ENCODE measurements at regions not wholly inside any gene's neighbourhood (a gene's known extent, or its start where the extent isn't known, plus 50 kb on each side); places are given as distances from the start of the nearest gene placed in this dataset.

- DNase-seq: no peak
Observed at GRCh38 chr11:23041001-23041503, 180.8 kb upstream of the CCDC179 start.

- DNase-seq: no peak
Observed at GRCh38 chr11:23058656-23059055, 198.4 kb upstream of the CCDC179 start.

DNA sequence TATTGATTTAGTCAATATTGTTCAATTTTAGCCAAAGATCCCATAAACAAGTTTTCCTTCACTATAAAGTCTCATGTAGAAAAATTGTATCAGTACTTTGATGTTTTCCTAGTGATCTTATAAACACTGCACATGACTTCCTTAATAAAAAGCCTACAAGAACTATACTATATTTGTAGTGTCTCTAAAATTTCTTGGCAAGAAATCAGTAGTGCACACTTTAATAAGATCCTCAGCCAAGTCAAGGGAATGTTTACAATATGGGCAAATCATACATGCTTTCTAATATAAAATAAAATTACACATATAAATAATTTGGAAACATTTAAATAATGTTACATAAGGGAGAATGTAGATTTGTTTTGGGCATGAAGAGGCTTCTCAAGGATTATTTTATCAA is 203.0 kb upstream of the CCDC179 start:
- DNase-seq: no peak

- DNase-seq: no peak
Observed at GRCh38 chr11:23078289-23078971, 218.2 kb upstream of the CCDC179 start.

DNA sequence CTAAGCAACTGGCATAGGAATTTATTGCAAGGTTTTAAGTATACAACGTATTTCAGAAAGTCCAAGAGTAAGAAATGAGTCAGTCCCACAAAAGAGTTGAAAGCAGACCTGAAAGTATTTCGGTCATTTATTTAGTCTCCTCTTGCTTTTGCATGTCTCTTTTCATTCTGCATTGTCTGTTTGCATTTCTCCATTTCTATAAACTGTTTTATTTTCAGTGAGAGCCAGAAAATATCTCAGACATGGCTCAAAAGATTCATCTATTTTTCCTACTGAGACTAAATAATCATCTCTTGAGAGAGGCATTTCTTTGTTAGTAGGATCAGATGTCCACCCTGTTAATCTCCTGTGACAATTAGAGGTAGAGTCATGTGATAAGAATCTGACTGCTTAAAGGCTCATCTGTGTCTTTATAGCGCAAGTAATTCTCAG is 219.1 kb upstream of the CCDC179 start:
- no peak for DNase-seq

DNA sequence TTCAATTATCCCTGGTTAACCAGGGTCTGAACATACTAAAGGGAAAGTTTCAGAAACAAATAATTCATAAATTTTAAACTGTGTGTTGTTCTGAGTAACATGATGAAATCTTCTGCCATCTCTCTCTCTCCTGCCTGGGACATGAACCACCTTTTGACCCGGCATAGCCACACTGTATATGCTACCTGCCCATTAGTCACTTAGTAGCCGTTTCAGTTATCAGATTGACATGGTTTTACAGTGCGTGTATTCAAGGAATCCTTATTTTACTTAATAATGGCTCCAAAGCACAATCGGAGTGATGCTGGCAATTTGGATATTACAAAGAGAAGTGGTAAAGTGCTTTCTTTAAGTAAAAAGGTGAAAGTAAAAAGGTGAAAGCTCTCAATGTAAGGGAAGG is 227.1 kb upstream of the CCDC179 start:
- no peak for DNase-seq

DNA sequence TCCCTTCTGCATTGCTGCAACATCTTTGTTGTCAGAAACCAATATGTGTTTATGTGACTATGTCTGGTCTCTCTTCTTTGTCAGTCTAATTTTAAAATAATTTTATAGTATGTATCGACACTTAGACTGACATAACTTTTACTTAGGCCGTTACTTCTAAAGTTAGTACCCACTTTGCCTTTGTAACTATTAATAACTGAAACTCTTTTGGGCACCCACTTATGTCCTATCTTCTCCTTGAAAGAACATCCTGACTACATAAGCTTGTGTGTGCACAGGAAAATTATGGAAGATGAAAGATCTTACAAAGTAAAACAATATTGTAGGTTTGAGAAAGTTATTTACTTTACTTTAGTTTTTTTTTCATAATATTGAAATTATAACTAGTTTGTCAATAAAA is 230.4 kb upstream of the CCDC179 start:
- DNase-seq: no peak

GRCh38 chr11:23095650-23096189 is 235.4 kb upstream of the CCDC179 start:
- DNase-seq: no peak

DNA sequence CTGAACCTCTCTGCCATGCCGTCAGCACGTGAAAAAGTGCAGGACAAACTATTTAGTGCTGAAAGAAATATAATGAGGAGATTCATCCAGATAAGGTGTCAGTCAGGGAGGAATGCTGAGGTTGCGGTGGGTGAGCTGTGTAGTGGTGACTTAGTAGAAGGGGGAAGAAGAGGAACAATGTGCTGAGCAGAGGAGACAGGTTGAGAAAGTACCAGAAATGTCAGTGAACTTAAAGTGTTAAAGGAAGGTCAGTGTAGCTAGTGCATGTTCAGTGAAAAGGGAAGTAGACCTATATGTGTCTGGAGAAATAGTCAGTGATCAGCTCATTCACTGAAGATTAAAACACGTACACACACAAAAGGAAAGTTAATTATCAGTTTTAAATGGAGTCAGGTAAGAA is 237.6 kb upstream of the CCDC179 start:
- DNase-seq: no peak

DNA sequence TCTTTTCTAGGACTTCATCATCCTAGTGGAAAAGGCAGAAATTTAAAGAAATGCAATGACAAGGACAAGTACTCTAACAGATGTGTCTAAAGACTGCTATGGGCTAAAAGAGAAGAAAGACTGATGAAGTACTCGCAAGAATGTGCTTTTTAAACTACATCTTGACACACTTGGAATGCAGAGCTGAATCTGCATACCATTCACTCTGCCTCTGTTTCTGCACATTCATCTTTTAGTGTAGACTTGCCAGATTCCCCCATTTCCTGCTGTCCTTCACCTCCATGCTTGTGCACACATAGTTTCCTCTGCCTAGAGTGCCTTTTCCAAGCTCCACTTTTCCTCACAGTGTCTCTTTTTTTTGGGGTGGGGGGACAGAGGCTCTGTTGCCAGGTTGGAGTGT is 239.0 kb upstream of the CCDC179 start:
- no peak for DNase-seq

- DNase-seq: no peak
Observed at GRCh38 chr11:23100726-23101125, 240.5 kb upstream of the CCDC179 start.

DNA sequence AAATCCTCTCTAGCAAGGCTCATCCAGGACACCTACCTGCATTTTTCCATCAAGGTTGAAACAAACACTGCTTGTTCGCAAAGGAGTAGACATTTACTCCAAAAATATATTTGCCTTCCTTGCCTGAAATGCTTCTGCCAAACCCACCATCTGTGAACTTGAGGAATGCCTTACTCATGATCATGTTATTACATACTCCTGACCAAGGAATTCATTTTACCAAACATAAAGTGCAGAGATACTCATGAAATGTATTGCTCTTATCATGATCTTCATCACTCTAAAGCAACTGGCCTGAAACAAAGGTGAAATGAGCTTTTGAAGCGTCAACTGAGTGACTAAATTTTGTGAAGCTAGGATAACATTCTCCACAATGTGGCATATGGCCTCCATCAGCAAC is 243.1 kb upstream of the CCDC179 start:
- DNase-seq: no peak

GRCh38 chr11:23111527-23111926 is 251.3 kb upstream of the CCDC179 start:
- no peak for DNase-seq

DNA sequence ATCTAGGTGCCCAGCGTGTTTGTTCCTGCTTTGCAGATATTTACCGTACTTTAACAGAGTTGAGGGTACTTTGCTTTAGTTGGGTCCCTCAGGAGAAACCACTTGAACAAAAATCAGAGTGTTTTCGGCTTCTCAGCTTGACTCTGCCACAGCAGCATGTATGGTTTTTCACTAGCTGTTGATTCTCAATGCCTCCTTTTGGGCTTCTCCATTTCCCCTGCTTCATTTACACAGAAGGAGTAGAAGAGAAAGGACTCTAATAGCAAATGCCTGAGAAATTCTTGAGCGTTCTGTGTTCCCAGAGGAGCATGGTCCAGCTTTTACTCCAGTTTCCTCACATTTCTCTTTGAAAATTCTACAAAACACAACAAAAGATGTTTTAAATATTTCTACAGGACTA is 252.1 kb upstream of the CCDC179 start:
- no peak for DNase-seq

DNA sequence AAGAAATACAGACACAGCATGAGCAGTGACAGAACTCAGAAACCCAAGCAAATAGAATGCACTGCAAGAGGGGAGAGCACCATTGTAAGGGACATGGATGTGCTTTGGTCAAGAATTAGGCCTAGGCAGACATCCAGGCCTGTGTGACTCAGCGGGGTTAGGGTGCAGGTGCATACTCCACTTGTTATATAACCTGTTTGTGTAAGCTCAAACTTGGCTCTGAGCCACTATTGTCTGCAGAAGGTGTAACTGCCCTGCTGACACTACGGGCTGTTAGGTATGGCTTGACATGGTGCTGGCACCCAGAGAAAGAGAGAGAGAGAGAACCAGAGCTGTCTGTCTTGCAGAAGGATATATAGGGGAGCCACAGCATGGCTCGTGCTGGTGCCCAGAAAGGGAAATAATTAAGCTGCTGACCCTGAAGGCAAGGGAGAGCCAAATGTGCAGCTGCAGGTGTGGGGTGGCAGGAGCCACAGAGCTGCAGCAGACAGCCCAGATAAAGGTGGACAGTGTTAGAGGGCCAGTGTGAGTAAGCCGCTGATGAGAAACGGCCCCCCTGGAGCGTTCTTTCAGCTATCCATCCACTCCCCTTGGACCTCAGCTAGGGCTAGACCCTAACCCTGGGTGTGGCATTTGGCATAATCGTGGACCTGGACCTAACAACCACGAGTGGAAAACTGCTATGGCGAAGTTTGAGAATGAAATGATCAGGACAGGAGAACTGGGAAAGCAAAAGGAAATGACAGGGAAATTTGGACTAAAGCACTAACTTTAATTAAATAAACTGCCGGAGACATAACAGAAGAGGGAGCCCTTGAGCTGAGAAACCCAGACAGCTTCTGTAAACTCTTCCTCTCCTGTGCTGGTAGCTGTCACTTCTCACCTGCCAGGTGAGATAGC is 253.0 kb upstream of the CCDC179 start:
- DNase-seq: no peak

- no peak for DNase-seq
Observed at GRCh38 chr11:23113887-23114216, 253.6 kb upstream of the CCDC179 start.

DNA sequence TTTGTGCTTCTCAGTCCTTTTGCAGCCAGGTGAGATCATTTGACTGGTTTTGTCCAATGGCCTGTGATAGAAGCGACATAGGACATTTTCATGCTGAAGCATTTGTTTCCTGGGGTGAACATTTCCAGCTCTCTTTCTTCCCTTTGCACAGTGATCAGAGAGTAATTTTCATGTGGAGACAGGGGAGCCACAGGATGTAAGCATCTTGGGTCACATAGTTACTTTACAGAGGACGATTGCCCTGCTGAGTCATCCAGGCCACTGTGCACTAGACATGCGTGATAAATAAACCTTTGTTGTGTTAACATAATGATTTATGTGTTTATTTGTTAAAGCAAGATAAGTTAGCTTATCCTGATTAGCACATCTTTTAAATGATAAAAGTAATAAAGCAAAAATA is 263.5 kb upstream of the CCDC179 start:
- DNase-seq: no peak

- DNase-seq: no peak
Observed at GRCh38 chr11:23124249-23124648, 264.0 kb upstream of the CCDC179 start.

DNA sequence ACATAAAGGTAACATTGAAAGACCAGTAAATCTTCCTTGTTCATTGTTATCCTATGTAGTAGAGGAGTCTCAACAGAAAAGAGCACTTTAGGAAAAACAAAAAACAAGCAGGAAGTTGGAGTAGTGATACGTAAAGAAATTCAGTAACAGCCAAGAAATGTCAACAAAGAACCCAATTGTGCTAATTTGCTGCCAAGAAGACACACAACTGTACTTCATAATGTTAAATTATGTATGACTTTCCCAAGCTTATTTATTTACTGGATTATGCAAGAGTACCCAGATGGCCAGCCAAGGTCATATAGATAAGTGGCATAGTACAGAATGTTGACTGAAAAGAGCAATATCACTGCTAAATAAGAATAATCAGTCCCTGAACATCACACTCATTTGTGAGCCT is 264.7 kb upstream of the CCDC179 start:
- DNase-seq: no peak

DNA sequence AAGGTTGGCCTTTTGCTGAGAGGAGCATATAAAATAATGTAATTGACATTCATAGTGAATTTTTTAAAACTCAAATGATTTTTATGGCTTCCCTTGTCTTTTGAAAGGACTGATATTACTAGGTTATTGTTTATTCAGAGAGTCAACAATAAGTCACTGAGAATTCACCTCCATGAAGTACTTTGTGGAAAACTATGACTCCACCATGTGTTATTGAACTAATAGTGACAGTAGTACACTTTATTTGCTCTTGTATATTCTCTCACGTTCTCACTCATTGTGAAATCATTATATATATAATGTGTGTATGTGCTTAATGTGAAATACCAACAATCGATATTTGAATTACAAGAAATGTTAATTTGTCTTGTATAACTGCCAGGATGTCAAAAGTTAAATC is 267.4 kb upstream of the CCDC179 start:
- DNase-seq: no peak

DNA sequence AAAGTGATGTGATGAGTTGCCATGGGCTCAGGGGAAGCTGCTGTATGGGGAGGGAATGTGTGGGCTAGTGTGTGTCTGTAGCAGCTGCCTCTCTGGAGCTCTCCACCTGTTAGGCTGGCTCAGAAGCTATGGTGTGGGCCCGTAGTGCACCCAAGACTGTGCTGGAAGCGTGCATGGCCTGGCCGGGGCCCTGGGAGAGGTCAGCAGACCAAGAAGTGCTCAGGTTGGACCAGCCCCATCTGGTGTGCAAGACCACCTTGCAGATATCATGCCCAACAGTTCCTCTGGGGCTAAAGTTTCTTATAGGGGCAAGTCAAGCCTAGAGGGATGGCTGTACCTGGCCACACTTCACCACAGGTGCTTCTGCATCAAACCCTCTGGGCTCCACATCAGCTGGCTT is 274.4 kb upstream of the CCDC179 start:
- DNase-seq: no peak

DNA sequence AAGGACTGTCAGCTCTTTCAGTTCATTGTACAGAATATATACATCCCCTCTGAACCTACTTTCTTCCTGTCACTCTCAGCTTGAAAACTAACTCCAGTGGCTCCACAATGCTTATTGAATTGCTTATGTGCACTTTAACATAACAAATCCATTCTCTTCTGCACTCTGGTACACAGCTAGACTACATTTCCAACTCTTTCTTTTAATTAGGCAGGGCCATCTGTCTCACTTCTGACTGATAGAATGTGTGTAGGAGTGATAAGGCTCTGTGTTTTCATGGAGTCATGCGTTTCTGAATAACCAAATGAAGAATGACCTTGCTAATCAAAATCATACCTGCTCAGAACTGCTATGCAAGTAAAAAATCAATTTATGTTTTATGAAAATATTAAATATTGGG is 278.5 kb upstream of the CCDC179 start:
- DNase-seq: no peak

DNA sequence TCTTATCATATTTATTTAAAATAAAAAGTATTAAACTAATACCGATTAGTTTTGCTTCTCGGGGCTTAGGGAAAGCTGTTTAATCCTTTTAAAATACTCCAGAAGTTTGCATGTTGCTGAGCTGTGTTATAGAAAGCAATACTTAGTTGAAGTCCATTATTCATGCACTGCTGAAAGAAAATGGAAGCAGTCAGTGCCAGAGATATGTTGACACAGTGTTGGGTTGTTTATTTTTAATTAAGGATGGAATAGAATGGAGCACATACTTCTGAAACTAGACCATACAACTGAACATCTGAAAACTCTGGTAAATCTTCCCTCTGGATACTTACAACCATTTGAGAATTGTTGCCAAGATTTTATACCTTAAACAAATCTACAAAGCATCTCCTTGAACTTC is 282.7 kb upstream of the CCDC179 start:
- DNase-seq: no peak

- DNase-seq: no peak
Observed at GRCh38 chr11:23151819-23152218, 291.5 kb upstream of the CCDC179 start.
